HepG2 (cell line): ENCODE measurements at regions not wholly inside any gene's neighbourhood (a gene's known extent, or its start where the extent isn't known, plus 50 kb on each side); places are given as distances from the start of the nearest gene placed in this dataset.

Experiments
- ATF3 ChIP-seq: sonication (generic); formaldehyde crosslinking; IDR thresholded peaks from 2 replicates; pipeline ENCODE4 v1.4.0; 2020; ENCODE audit warnings: missing genetic modification reagents
- CEBPB ChIP-seq: IDR thresholded peaks from 2 replicates; pipeline ENCODE4 v1.6.1; 2011; ENCODE audit warnings: low read depth, low read length, improper control_type of control experiment, borderline replicate concordance
- CTCF ChIP-seq: sonication (generic); formaldehyde crosslinking; IDR thresholded peaks from 2 replicates; pipeline ENCODE4 v1.5.0; 2020; ENCODE audit warnings: mild to moderate bottlenecking, missing genetic modification reagents, moderate library complexity
- GABPA ChIP-seq, 2 experiments: IDR thresholded peaks; 2 replicates each; pipeline ENCODE4 v1.6.1; 2011 to 2016; ENCODE audit warnings: low read depth in 2 of 2, low read length in 1 of 2, missing biosample characterization in 1 of 2, missing genetic modification characterization in 1 of 2
- GABPB1 ChIP-seq: IDR thresholded peaks from 2 replicates; pipeline ENCODE4 v1.6.1; 2016; ENCODE audit warnings: mild to moderate bottlenecking, missing genetic modification reagents, moderate library complexity, missing compliant biosample characterization
- IKZF1 ChIP-seq: fragments of 450-650 bp; IDR thresholded peaks from 2 replicates; pipeline ENCODE4 v1.7.1; 2016
- NFYB ChIP-seq: sonication (generic); formaldehyde crosslinking; IDR thresholded peaks from 2 replicates; pipeline ENCODE4 v1.4.0; 2020; ENCODE audit warnings: missing genetic modification reagents
- SP1 ChIP-seq, 2 experiments: fragments of 450-650 bp in 1 of 2; sonication (generic) in 1 of 2; formaldehyde crosslinking in 1 of 2; IDR thresholded peaks; 2 replicates each; pipeline versions ENCODE4 v1.4.0 to v1.6.1; 2016 to 2020; ENCODE audit warnings: missing genetic modification reagents in 1 of 2
- TARDBP ChIP-seq: sonication (generic); formaldehyde crosslinking; IDR thresholded peaks from 2 replicates; pipeline ENCODE4 v1.8.0; 2022; ENCODE audit warnings: mild to moderate bottlenecking, missing genetic modification reagents
- ZNF207 ChIP-seq: fragments of 450-650 bp; IDR thresholded peaks from 2 replicates; pipeline ENCODE4 v1.6.1; 2016; ENCODE audit warnings: antibody characterized with exemption, borderline replicate concordance
- ZNF530 ChIP-seq: sonication (generic); formaldehyde crosslinking; IDR thresholded peaks from 2 replicates; pipeline ENCODE4 v1.5.0; 2020; ENCODE audit warnings: low read depth, mild to moderate bottlenecking, missing genetic modification reagents

GRCh38 chr5:57839025-57839424 is 356.4 kb upstream of the ACTBL2 start:
- no peak for TF ChIP-seq GABPA (IDR thresholded peaks at IDR 0.05; ENCODE audit: low read depth, low read length)
- no peak for TF ChIP-seq GABPA (CRISPR knock-in tag; IDR thresholded peaks at IDR 0.05; ENCODE audit: low read depth)
- no peak for TF ChIP-seq CEBPB
- no peak for TF ChIP-seq ZNF530 (CRISPR knock-in tag)
- TF ChIP-seq ATF3 = no peak
- no peak for TF ChIP-seq CTCF (CRISPR knock-in tag)
- no peak for TF ChIP-seq ZNF207
- no peak for TF ChIP-seq SP1 (IDR thresholded peaks at IDR 0.05)
- no peak for TF ChIP-seq SP1 (CRISPR knock-in tag; IDR thresholded peaks at IDR 0.05)
- TF ChIP-seq GABPB1 (CRISPR knock-in tag) = no peak
- TF ChIP-seq IKZF1 = no peak
- no peak for TF ChIP-seq TARDBP (CRISPR knock-in tag)
- TF ChIP-seq NFYB (CRISPR knock-in tag) = no peak
